Right cardiac atrium (tissue), 5 donors: ENCODE measurements at regions not wholly inside any gene's neighbourhood (a gene's known extent, or its start where the extent isn't known, plus 50 kb on each side); places are given as distances from the start of the nearest gene placed in this dataset.

Experiments used
- ATAC-seq, 2 donors: fragments of 200-7000 bp; cut with Tn5 transposase; one replicate each; pipeline versions ENCODE4 v1.8.0 to v1.9.1; 2020; ENCODE audit warnings: moderate library complexity in 2 of 2, mild to moderate bottlenecking in 1 of 2
- DNase-seq, 3 donors: peaks; one replicate each; pipeline ENCODE4 v3.0.0-alpha.2; 2020
- H3K27ac ChIP-seq: one replicate; pipeline ENCODE4 v1.5.1; 2013; ENCODE audit warnings: mild to moderate bottlenecking, low read length, control low read depth, moderate library complexity
- H3K27me3 ChIP-seq: one replicate; pipeline ENCODE4 v1.6.1; 2013; ENCODE audit not compliant: control insufficient read depth, insufficient read depth
- H3K4me1 ChIP-seq: one replicate; pipeline ENCODE4 v1.6.1; 2013; ENCODE audit warnings: low read length; ENCODE audit not compliant: control insufficient read depth, insufficient read depth
- H3K4me3 ChIP-seq: one replicate; pipeline ENCODE4 v1.5.1; 2013; ENCODE audit warnings: low read length, control low read depth
- H3K9me3 ChIP-seq: one replicate; pipeline ENCODE4 v1.6.1; 2013; ENCODE audit warnings: low read length; ENCODE audit not compliant: control insufficient read depth
- WGBS: extraction: QIAGEN DNeasy Blood & Tissue Kit; methylation state at CpG from one replicate; pipeline ENCODE4 v1.1.7; 2013; 5-methylcytosine and 5-hydroxymethylcytosine counted together
- intact Hi-C, 4 donors: fragments of 100-400 bp; cut with DNase I; formaldehyde crosslinking; loops; one replicate each; pipeline versions ENCODE4 v1.11.0 to v1.14.0; 2022 to 2023
- donor health status: healthy with polysubstance abuse.
- donor health status: DM: no; HTN: yes; CAD: no.
- donor health status: DM: no; HTN: no; CAD: no.
- donor health status: DM: no; HTN: yes; CAD: no; lungs with severe emphysema.
- donor health status: DM: yes; HTN: yes; CAD: no.

DNA sequence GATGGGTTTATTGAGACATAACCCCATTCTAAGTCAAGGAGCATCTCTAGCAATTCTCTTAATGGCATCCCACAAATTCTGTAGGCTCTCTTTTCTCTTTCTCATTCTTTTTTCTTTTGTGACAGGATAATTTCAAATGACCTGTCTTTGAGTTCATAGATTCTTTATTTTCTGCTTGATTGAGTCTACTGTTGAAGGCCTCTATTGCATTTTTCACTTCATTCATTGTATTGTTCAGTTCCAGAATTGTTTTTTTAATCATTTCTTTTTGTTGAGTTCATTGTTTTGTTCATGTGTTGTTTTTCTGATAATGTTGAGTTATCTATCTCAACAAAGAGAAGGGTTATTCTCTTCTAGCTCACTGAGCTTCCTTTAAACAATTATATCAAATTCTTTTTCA is 144.7 kb upstream of the IL12B start:
- DNase-seq (no peak), ATAC-seq (no peak)
- Histone ChIP-seq H3K4me1 (no peaks in the 10 kb centered on the region), H3K9me3 (no peaks in the 10 kb centered on the region), H3K27ac (no peak overlapping the region), H3K27me3 (no peaks in the 10 kb centered on the region), H3K4me3 (no peak overlapping the region)
- intact Hi-C loops: no loop called here

DNA sequence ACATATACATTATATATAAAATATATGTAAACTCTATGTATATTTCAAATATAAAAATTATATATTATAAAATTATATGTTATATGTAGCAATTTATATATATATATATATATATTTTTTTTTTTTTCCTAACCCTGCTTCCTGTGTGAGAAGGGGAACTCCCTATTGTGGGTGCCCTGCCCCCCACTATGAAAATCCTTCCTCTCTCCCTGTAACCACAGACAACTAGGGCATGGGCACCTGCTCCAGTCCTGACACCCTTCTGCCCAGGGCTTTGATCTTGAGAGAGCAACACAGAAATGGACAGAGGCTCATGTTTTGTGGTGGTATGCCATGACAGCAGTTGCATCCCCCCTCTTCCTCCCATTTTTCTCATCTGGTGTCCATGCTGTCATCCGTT is 148.7 kb upstream of the IL12B start:
- no peaks in the 10 kb centered on the region for H3K9me3 ChIP-seq
- no peak overlapping the region for H3K4me3 ChIP-seq
- DNase-seq (no peak), ATAC-seq (no peak)
- 81% methylated on average over 1 of the region's 1 CpG for WGBS
- H3K27me3 ChIP-seq: no peaks in the 10 kb centered on the region
- intact Hi-C loops: no loop called here
- no peak overlapping the region for H3K27ac ChIP-seq
- no peaks in the 10 kb centered on the region for H3K4me1 ChIP-seq

DNA sequence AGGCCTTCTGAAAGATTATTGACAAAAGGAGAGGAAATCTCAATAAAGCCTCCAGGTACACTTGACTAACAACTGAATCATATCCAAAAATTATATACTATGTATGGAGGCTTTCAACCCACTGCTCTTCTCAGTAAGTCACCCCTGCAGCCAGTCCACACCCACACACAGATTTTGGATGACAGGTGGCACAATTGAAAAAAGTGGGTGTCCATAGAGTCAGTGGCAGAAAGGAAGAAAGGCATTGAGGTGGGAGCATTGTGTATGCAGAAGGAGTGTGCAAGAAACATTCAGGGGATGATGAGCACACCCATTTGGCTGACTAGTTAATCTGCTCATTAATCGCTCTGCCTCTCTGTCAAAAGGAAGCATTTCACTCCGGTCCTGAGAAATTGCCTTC is 150.6 kb upstream of the IL12B start:
- DNase-seq (no peak), ATAC-seq (no peak)
- WGBS: 88% methylated on average over 2 of the region's 2 CpGs
- no peaks in the 10 kb centered on the region for H3K27me3 ChIP-seq
- intact Hi-C loops: no loop called here
- no peak overlapping the region for H3K27ac ChIP-seq
- H3K9me3 ChIP-seq: no peaks in the 10 kb centered on the region
- H3K4me3 ChIP-seq: no peak overlapping the region
- H3K4me1 ChIP-seq: no peaks in the 10 kb centered on the region

DNA sequence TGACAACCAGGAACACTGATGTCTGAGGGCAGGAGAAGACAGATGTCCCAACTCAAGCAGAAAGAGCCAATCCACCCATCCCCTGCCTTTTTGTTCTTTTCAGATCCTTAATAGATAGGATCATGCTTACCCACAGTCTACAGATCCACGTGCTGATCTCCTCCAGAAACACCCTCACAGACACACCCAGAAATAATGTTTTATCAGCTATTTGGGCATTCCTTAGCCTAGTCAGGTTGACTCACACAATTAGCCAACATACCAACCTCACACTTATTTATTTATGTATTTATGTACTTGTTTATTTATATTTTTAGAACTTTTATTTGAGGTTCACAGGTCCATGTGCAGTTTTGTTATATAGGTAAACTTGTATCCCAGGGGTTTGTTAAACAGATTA is 151.5 kb upstream of the IL12B start:
- WGBS: 81% methylated on average over 1 of the region's 1 CpG
- ATAC-seq: no peak

DNA sequence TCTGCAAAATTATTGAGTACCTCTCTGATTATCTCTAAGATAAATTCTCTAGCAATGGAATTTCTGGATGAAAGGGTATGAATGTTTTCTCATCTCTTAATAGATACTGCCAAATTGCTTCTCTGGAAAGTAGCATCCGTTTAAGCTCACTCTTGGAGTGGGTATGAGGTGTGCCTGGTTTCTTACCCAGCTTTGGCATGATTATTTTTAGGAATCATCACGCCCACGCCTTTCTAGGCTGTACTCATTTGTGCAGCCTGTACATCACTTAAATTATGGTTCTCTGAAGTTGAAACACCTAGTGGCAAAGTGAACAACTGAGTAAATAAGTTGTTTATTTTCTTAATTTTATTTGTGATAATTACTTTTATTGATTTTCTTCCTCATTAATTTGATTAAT is 156.5 kb upstream of the IL12B start:
- ATAC-seq (no peak), DNase-seq (no peak)
- Histone ChIP-seq H3K4me1 (peaks cover 2% of the 10 kb centered on the region), H3K27me3 (no peaks in the 10 kb centered on the region), H3K9me3 (no peaks in the 10 kb centered on the region), H3K27ac (no peak overlapping the region), H3K4me3 (no peak overlapping the region)
- 68% methylated on average over 3 of the region's 3 CpGs for WGBS
- intact Hi-C loops: no loop called here

More for the DNA sequence above, 151.5 kb upstream of the IL12B start:
- Histone ChIP-seq H3K4me3 (no peak overlapping the region), H3K4me1 (no peaks in the 10 kb centered on the region), H3K27me3 (no peaks in the 10 kb centered on the region), H3K9me3 (no peaks in the 10 kb centered on the region), H3K27ac (no peak overlapping the region)
- intact Hi-C loops: no loop called here
- DNase-seq: no peak

DNA sequence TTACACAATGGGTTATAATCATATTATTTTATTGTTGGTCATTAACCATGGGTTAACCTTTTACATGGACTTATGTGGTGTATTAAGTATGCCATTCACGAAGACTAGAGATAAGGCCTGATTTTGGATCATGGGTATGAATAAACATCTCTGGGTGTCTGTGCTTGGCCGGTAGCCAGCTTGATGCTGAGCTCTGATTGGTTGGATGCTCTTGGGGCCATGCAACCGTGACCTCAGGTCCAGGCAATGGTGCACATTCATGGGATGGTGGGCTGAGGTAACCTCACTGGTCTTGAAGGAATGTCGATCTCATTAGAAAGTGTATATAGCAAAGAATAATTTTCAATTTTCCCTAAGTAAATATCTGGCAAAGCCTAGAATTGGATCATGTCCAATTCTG is 158.2 kb upstream of the IL12B start:
- Histone ChIP-seq H3K4me1 (peaks cover 2% of the 10 kb centered on the region), H3K4me3 (no peak overlapping the region), H3K27me3 (no peaks in the 10 kb centered on the region), H3K27ac (no peak overlapping the region), H3K9me3 (no peaks in the 10 kb centered on the region)
- 63% methylated on average over 4 of the region's 4 CpGs for WGBS
- intact Hi-C loops: no loop called here
- no peak for DNase-seq
- no peak for ATAC-seq

DNA sequence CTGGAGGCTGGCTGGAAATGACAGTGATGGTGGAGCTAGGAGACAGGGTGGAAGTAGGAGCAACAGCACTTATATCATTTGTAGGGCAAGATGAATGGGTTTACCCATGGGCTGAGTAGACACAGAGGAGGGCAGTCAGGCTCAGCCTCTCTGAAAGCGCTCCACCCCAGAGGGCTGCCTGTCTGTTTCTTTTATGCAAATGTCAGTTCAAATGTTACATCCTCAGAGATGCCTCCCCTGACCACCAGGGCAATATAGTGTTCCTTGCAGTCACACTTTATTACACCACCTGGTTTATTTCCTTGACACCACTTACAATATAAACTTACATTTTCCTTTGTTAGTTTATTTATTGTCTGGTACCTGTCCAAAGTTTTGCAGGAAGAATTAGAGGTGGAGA is 159.5 kb upstream of the IL12B start:
- peaks cover 2% of the 10 kb centered on the region for H3K4me1 ChIP-seq
- H3K27ac ChIP-seq: no peak overlapping the region
- no peaks in the 10 kb centered on the region for H3K9me3 ChIP-seq
- H3K27me3 ChIP-seq: no peaks in the 10 kb centered on the region
- intact Hi-C loops: no loop called here
- no peak overlapping the region for H3K4me3 ChIP-seq
- WGBS: 98% methylated on average over 1 of the region's 1 CpG
- DNase-seq: no peak
- ATAC-seq: no peak

DNA sequence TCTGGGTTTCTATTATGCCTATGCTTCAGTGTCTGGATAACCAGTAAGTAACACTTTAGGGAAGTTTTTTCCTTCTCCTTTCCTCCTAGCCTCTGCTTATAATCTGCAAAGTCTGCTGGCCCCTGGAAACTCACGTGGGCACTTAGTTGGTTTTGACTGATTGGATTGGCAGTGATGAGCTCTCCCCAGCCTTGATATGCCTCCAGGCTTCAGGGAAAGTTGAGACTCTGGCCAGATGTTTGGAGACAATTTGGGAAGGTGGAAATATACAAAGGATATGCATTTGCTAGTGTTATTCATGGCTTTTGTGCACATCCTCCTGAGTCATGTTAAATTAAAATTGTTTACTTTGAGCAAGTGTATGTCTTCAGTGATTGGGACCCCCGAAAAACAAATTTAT is 160.2 kb upstream of the IL12B start:
- no peaks in the 10 kb centered on the region for H3K9me3 ChIP-seq
- peaks cover 2% of the 10 kb centered on the region for H3K4me1 ChIP-seq
- DNase-seq (no peak), ATAC-seq (no peak)
- H3K27me3 ChIP-seq: no peaks in the 10 kb centered on the region
- no peak overlapping the region for H3K27ac ChIP-seq
- no peak overlapping the region for H3K4me3 ChIP-seq
- WGBS: 75% methylated on average over 2 of the region's 2 CpGs
- intact Hi-C loops: no loop called here

DNA sequence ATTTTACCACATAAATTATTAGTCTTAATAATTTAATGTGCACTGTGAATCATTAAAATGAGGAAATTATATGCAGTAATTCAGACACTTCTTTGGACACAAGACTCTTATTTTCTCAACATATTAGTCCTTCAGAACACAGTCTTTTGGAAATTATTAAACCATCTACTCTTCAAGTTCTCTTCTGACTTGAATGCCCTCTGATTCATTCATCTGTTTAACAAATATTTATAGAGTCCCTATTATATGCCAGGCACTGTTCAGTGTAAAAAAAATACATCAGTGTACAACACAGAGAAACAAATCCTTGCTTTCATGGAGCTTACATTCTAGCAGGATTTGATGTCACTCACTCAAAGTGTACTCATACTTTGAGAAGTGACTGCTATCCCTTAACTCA is 163.4 kb upstream of the IL12B start:
- no peak overlapping the region for H3K27ac ChIP-seq
- peaks cover 2% of the 10 kb centered on the region for H3K4me1 ChIP-seq
- no peaks in the 10 kb centered on the region for H3K9me3 ChIP-seq
- H3K27me3 ChIP-seq: no peaks in the 10 kb centered on the region
- no peak overlapping the region for H3K4me3 ChIP-seq
- intact Hi-C loops: no loop called here
- DNase-seq (no peak), ATAC-seq (no peak)

DNA sequence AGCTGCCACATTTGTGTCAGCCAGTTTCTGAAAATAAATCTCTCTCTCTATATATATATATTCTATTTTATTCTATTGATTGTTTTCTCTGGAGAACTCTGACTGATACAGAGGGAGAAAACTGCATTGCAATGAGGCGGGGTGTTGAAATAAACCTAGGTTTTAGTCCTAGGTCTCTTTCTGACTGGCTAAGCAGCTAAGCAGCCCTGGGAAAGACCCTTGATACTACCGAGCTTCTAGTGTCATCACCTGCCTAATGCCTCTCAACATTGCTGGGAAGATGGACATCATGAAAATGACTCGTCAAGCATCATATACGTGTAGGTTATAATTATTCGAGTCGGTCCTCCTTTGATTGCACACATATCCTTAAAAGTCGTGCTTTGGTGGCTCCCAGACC is 166.5 kb upstream of the IL12B start:
- no peaks in the 10 kb centered on the region for H3K9me3 ChIP-seq
- WGBS: 89% methylated on average over 7 of the region's 7 CpGs
- ATAC-seq: no peak
- no peak for DNase-seq
- intact Hi-C loops: no loop called here
- no peaks in the 10 kb centered on the region for H3K4me1 ChIP-seq
- H3K27ac ChIP-seq: no peak overlapping the region
- no peak overlapping the region for H3K4me3 ChIP-seq
- H3K27me3 ChIP-seq: no peaks in the 10 kb centered on the region

DNA sequence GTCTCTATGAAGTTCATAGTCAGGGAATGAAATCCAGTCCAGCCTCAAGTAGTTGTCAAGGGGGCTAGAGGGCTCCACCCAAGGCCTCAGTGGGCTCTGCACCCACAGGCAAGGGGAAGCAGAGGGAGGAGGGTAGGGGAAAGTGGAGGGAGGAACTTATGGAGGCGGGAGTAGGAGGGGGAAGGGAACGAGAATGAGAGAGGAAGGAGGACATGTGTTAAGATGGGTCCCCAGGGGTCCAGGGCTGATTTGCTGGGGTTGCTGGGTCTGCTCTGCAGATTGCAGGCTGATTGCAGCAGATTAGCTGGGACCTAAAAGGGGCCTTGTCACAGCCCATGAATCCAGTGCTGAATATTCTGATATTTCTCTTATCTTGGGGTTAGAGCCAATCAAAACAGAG is 166.9 kb upstream of the IL12B start:
- Histone ChIP-seq H3K4me3 (no peak overlapping the region), H3K27me3 (no peaks in the 10 kb centered on the region), H3K27ac (no peak overlapping the region), H3K4me1 (no peaks in the 10 kb centered on the region), H3K9me3 (no peaks in the 10 kb centered on the region)
- DNase-seq (no peak), ATAC-seq (no peak)
- intact Hi-C loops: no loop called here
- 47% methylated on average over 2 of the region's 2 CpGs for WGBS

DNA sequence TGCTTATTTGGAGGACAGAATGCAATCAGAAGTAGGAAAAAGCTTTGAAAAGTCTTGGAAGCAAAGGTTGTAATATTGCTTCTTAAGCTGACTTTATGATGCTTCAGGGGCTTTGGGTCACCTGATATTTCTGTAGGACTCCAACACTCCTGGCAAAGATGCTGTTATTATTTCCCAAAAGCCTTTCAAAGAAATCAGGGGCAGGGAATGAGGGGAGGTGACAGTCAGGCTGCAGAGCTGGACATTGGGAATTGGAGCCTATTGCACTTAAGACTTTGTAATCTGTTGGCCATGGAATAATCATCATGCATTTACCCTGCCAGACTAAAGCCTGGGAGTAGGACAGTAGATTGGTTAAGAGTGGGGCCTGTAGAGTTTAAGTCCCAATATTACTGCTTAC is 168.3 kb upstream of the IL12B start:
- H3K27me3 ChIP-seq: no peaks in the 10 kb centered on the region
- no peaks in the 10 kb centered on the region for H3K4me1 ChIP-seq
- intact Hi-C loops: no loop called here
- DNase-seq (no peak), ATAC-seq (no peak)
- no peaks in the 10 kb centered on the region for H3K9me3 ChIP-seq
- H3K4me3 ChIP-seq: no peak overlapping the region
- no peak overlapping the region for H3K27ac ChIP-seq
